Hippocampal formation (tissue), 2 donors: ENCODE measurements at regions not wholly inside any gene's neighbourhood (a gene's known extent, or its start where the extent isn't known, plus 50 kb on each side); places are given as distances from the start of the nearest gene placed in this dataset.
"Not testable (repeated sequence)": the region's sequence is repeated elsewhere in the genome, so short reads cannot be mapped to it uniquely, and the experiment has no call there.

Experiments used
- DNase-seq, 2 donors: peaks; one replicate each; lab custom pipeline; 2025; lab: John Stamatoyannopoulos, UW

DNA sequence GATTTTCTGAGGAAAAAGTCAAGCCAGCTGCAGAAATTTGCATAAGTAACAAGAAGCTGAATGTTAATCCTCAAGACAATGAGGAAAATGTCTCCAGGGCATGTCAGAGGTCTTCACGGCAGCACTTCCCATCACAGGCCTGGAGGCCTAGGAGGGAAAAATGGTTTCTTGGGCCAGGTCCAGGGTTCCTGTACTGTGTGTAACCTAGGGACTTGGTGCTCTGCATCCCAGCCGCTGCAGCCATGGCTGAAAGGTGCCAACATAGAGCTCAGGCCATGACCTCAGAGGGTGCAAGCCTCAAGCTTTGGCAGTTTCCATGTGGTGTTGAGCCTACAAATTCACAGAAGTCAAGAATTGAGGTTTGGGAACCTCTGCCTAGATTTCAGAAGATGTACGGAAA lies 144.1 kb downstream of the AKR1D1 start:
- DNase-seq = not testable (repeated sequence)

- DNase-seq = not testable (repeated sequence)
Observed at GRCh38 chr7:138221388-138221787, 145.1 kb downstream of the AKR1D1 start.

DNA sequence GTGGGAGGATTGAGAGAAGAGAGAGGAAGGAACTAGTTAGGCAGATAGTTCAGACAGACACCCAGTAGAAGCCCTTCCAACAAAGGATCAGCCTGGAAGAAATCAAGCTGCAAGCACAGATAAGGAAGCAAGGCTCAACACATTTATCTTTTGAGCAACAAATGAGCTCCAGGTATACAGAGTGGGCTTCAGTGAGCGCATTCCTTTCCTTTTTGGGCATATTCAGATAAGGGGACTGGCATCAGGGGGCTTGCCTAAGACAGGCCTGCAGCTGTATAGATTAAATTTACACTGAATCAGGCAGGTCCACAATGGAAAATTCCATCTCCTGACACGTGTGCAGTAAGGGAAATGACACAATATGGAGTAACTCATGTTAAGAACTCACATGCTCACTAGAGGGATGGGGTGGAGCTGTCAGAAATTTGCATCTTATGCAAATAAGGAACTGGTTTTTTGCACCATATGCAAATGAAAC lies 147.2 kb downstream of the AKR1D1 start:
- DNase-seq = no peak

GRCh38 chr7:138226001-138226476 lies 149.8 kb downstream of the AKR1D1 start:
- no peak for DNase-seq

DNA sequence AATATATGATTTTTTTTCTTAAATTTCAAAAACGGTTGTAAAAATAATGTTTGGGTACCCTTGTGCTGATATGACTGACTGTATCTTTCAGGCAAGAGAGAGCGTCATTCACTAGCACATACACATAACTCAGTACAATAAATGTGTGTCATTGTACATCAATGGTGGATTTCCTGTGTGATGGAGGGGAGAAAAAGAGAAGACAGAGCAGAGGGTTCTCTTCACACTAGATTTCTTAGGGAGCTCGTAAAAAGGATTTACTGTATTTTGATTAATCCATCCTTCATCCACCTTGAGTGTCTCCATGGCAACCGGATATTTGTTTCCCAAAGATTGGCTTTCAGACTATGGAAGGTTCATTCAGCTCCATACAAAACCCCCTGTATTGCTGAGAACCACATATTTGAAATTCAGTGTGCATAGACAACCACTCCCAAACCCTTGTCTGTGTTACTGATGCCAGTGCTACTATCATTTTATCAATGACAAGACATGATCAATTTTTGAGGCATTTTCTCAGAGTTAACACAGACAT lies 150.6 kb downstream of the AKR1D1 start:
- DNase-seq = no peak

DNA sequence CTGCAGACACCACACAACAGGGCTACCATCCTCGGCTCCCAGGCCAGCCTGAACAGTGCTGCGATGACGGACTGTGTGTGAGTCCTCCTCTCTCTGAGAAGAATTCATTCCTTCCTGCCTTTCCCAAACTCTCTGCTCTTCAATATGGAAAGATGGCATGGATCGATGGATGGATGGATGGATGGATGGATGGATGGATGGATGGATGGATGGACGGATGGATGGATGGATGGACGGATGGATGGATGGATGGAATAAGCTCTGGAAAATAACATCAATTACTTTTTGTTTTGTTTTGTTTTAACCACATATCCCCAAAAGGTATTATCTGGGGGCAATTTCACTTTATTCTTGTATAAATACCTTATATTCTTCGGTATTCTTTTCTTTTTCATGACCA lies 151.9 kb downstream of the AKR1D1 start:
- DNase-seq = no peak

DNA sequence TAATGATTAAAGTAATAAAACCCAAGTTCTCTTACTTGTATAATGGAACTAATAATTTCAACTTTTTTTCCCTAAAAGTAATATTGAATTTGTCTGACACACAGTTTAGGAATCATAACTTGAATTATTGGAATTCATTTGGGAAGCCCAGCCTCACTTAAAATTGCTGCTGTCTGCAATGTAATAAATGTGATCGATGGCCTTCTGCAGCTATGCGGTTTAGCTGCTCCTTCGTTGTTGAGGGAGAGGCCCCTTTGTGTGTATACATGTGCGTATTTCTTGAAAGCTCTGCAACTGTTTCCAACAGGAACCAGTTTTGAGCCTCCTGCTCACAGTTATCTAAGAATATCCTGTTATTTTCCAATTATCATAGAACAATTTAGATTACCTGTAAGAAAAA lies 152.5 kb downstream of the AKR1D1 start:
- DNase-seq = no peak

DNA sequence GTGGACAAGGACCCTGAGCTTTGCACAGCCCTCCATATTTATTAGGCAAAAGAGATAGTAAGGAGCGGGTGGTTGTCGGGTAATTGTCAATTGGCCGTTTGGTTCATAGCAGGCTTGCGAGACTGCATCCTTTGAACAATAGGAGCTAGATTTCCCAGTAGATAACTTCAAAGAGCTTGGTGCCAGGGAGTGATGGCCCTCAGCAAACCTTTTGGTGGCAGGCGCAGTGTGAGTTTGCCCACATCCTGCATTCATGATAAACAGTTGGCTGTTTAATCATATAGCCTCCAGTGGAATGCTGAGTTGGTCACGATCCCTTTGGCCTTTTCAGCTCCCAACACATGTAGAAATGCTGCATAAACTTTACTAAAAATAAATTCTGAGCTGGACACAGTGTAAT lies 156.9 kb downstream of the AKR1D1 start:
- DNase-seq = no peak

DNA sequence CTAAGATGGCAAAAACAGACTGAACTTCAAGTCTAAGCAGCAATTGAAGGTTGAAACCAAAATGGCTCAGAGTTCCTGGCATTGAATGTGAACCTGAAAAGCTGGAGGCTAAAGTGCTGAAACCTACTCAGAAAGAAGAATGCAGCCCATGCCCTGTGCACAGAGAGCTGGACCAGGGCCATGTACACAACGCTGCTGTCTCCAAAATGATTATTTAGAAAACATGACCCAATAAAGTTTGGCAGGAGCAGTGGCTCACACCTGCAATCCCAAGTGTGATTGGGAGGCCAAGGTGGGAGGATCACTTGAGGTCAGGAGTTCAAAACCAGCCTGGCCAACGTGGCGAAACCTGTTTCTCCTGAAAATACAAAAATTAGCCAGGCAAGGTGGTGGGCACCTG lies 158.9 kb downstream of the AKR1D1 start:
- no peak for DNase-seq

DNA sequence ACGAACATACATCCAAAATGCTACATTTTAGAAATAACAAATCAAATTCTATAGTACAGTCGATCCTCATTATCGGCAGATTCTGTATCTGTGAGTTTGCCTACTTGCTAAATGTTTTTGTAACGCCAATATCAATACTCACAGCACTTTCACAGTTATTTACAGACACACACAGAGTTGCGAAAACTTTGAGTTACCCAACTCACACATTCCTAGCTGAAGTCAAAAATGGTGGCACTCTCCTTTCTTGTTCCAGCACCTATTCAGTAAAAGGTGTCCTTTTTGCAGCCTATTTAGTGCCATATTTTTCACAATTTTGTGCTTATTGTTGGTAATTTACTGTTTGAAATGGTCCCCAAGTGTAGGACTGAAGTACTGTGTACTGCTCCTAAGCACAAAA lies 161.7 kb downstream of the AKR1D1 start:
- no peak for DNase-seq

DNA sequence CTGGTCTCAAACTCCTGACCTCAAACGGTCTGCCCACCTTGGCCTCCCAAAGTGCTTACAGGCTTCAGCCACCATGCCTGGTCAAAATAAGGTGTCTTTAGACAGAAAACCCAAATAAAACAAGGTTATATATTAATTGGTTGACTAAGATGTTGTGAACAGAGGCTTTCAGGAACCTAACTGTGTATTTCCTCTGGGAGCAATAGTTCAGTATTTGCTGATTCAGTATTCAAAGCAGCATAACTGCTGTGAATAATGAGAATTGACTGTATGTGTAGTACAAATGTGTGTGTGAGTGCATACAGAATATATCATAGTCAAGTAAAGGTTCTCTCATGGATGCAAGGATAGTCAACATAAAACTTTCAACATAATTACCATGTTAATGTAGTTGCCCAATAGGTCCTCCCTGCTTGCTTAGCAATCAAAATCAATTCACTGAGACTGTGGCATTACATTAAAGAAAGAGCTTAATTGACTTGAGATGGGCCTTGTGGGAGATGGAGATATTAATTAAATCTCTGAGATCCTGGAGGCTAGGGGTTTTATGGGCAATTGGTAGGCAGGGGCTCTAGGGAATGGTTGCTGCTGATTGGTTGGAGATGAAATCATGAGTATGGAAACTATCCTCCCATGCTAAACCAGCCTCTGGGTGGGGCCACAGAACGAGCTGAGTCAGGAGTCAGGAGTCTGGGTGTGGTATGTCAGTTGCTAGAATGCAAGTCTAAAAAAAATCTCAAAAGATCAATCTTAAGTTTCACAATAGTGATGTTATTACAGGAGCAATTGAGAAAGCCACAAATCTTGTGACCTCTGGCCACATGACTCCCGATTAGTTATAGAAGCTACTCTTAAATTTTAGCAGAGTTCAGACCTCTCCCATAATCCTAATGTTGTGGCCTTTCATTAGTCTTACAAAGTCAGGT lies 162.7 kb downstream of the AKR1D1 start:
- DNase-seq = no peak

GRCh38 chr7:138243430-138243829 lies 167.2 kb downstream of the AKR1D1 start:
- DNase-seq = no peak

GRCh38 chr7:138243836-138244235 lies 167.6 kb downstream of the AKR1D1 start:
- DNase-seq = no peak

- no peak for DNase-seq
Observed at GRCh38 chr7:138244606-138245005, 168.3 kb downstream of the AKR1D1 start.

DNA sequence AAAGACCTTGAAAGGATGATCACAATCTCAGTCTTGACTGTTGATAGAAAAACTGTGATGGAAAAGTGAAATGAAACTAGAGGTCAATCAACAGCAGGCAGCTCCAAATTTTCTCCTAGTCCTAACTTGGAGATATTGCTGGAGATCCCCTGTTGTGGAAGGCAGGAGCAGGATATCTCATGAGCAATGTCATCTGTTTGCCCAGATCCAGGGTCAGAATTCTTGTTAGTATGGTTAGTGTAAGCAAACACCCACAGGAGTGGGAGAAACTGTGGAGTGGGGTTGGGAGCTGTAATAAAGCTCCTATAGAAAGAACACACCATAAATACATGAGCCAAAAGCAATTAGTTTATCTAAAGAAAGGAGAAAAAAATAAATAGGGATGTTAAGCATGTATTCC lies 169.0 kb downstream of the AKR1D1 start:
- no peak for DNase-seq

DNA sequence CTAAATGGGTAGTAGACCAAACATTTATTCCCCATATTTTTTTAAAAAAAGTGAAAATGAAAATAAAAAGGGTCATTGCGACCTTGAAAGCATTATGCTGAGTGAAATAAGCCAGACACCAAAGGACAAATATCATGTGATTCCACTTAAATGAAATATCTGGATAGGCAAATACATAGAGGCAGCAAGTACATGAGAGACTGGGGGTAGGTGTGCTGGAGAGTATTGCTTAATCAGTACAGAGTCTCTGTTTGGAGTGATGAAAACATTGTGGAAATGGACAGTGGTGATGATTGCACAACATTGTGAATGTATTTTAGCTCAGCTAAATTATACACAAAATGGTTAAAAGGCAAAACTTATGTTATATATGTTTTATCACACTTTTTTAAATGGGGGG lies 169.4 kb downstream of the AKR1D1 start:
- no peak for DNase-seq

GRCh38 chr7:138246428-138246827 lies 170.2 kb downstream of the AKR1D1 start:
- no peak for DNase-seq

DNA sequence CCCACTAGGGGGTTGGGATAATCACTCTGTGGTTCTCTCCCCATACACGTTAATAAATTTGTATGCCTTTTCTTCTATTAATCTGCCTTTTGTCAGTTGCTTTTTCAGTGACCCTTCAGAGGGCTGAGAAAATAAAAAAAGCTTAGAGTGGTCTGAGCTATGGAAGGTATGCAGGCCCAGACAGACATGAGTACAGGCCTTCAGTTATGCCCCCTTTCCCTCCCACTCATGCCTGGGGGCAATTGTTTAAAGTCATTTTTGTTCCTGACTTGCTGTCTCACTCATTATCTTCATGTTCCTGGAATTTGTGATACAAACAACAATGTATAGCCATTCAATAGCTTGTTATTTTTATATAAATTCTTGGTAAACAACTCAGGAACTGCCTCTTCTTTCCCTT lies 170.8 kb downstream of the AKR1D1 start:
- no peak for DNase-seq

DNA sequence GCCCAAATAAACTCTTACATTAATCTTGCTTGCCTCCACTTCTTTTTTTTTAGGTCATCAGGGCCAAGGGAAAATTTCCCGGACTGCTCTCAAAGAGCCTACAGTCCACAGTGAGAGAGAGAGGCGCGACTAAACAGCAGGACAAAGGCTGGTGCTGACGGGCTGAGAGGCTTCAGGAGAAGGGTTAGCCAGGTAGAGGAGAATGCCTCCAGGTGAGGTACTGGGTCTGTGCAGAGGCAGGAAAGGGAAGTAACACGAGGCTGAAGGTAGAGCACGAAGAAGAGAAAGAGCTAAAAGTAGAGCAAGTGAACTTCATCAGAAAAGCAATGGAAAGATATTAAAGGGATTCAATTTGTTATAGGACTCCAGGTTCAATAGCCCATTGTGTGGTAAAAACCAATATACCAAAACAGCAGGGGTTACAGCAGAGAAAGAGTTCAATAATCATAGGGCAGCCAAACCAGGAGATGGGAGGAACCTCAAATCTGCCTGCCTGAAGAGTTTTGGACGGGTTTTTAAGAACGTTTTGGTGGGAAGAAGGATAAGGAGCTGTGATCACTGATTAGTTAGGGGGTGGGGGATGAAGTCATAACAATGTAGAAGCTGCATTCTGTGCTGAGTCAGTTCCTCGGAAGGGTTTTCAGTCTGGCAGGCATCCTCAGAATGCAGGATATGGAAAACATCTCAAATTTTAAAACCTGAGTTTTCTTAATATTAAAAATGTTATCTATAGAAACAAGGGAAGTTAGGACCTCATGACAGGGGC lies 171.5 kb downstream of the AKR1D1 start:
- no peak for DNase-seq

GRCh38 chr7:138248609-138249008 lies 172.3 kb downstream of the AKR1D1 start:
- DNase-seq = no peak

DNA sequence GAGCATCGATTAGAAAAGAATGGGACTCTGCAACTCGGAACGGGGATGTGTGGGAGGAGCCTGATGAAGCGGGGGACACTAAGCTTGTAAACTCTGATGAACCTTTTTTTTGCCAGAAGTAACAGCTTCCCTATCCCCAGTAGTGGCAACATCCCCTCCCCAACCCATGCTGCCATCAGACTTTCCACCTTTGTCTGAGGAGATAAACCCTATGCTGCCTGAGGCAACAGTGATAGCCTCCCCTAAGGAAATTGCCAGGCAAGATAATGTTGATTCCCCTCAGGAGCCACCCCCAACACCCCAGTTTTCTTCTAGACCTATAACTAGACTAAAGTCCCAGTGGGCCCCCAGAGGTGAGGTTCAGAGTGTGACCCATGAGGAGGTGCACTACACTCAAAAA lies 173.7 kb downstream of the AKR1D1 start:
- no peak for DNase-seq

- not testable (repeated sequence) for DNase-seq
Observed at GRCh38 chr7:138252666-138253065, 176.4 kb downstream of the AKR1D1 start.

- DNase-seq = no peak
Observed at GRCh38 chr7:138254444-138254843, 178.2 kb downstream of the AKR1D1 start.
